Panc1 (cell line): ENCODE measurements at regions not wholly inside any gene's neighbourhood (a gene's known extent, or its start where the extent isn't known, plus 50 kb on each side); places are given as distances from the start of the nearest gene placed in this dataset.

Source experiments
- CTCF ChIP-seq: fragments of 450-650 bp; IDR thresholded peaks from 2 replicates; pipeline ENCODE4 v1.5.1; 2017; ENCODE audit warnings: mild to moderate bottlenecking
- POLR2AphosphoS5 ChIP-seq: IDR thresholded peaks from 2 replicates; pipeline ENCODE4 v1.6.1; 2012; ENCODE audit warnings: mild to moderate bottlenecking, low read depth, low read length, moderate library complexity

- TF ChIP-seq CTCF (no peak), POLR2AphosphoS5 (no peak)
Measured at GRCh38 chr5:108606185-108606584, 141.5 kb upstream of the FER start.
